Transverse colon (tissue), 4 donors: ENCODE measurements at regions not wholly inside any gene's neighbourhood (a gene's known extent, or its start where the extent isn't known, plus 50 kb on each side); places are given as distances from the start of the nearest gene placed in this dataset.

Source experiments
- EP300 ChIP-seq: sonication (generic); formaldehyde crosslinking; IDR thresholded peaks from one replicate; pipeline ENCODE4 v1.6.1; 2017; ENCODE audit warnings: antibody characterized with exemption, low read depth
- POLR2A ChIP-seq: fragments of 450-650 bp; IDR thresholded peaks from one replicate; pipeline ENCODE4 v1.6.1; 2016; ENCODE audit warnings: antibody characterized with exemption, mild to moderate bottlenecking, moderate library complexity
- POLR2AphosphoS5 ChIP-seq, 3 donors: sonication (generic); formaldehyde crosslinking; IDR thresholded peaks; one replicate each; pipeline ENCODE4 v1.6.1; 2016; ENCODE audit warnings: antibody characterized with exemption in 3 of 3
- TF ChIP-seq, protein P1 (sequence below), 5 experiments: fragments of 200-600 bp in 3 of 5; fragments of 450-650 bp in 2 of 5; sonication (generic) in 3 of 5; IDR thresholded peaks; 1 replicate in 2 of 5; 2 replicates in 3 of 5; pipeline ENCODE4 v1.5.1; 2016 to 2017; ENCODE audit warnings: antibody characterized with exemption in 5 of 5, inconsistent platforms in 3 of 5, mild to moderate bottlenecking in 2 of 5, moderate library complexity in 1 of 5

DNA sequence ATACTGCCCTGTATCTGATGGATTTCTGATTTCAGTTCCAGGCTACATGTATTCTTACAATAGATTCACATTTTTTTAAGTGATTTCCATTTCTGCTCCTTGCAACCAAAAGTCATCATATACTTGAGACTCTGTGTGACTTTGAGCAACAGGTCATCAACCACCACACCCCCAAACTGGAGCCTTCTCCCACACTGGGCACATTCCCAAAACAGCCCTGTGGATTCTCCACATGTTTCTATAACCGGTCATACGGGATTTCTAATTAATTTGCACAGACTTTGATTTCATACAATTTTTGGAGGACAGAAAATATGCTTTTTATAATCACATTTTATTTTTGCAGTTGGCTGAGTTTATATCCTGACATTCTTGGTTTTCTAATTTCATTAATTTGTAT lies 317.2 kb upstream of the ID4 start:
- TF ChIP-seq, protein P1, sequence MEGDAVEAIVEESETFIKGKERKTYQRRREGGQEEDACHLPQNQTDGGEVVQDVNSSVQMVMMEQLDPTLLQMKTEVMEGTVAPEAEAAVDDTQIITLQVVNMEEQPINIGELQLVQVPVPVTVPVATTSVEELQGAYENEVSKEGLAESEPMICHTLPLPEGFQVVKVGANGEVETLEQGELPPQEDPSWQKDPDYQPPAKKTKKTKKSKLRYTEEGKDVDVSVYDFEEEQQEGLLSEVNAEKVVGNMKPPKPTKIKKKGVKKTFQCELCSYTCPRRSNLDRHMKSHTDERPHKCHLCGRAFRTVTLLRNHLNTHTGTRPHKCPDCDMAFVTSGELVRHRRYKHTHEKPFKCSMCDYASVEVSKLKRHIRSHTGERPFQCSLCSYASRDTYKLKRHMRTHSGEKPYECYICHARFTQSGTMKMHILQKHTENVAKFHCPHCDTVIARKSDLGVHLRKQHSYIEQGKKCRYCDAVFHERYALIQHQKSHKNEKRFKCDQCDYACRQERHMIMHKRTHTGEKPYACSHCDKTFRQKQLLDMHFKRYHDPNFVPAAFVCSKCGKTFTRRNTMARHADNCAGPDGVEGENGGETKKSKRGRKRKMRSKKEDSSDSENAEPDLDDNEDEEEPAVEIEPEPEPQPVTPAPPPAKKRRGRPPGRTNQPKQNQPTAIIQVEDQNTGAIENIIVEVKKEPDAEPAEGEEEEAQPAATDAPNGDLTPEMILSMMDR (IDR thresholded peaks at IDR 0.05), result no peak
- TF ChIP-seq POLR2A (no peak), EP300 (no peak), POLR2AphosphoS5 (IDR thresholded peaks at IDR 0.05) (no peak)
